ENCODE measurements at regions not wholly inside any gene's neighbourhood (a gene's known extent, or its start where the extent isn't known, plus 50 kb on each side); places are given as distances from the start of the nearest gene placed in this dataset.

- no peak overlapping the region for H3K9ac ChIP-seq (ENCODE audit: insufficient read depth, low read depth, low read length)
- H3K79me2 ChIP-seq (ENCODE audit: insufficient read depth, low read length), result no peaks in the 10 kb centered on the region
- TF ChIP-seq ZNF275 (CRISPR knock-in tag; IDR thresholded peaks at IDR 0.05; ENCODE audit: borderline replicate concordance) (no peak), KMT2A (CRISPR knock-in tag; IDR thresholded peaks at IDR 0.05) (no peak), ATF2 (CRISPR knock-in tag; IDR thresholded peaks at IDR 0.05) (no peak), GABPB1 (CRISPR knock-in tag; IDR thresholded peaks at IDR 0.05) (no peak), ZNF292 (CRISPR knock-in tag; IDR thresholded peaks at IDR 0.05; ENCODE audit: borderline replicate concordance, low read depth) (no peak), SOX13 (IDR thresholded peaks at IDR 0.05) (no peak), SOX13 (CRISPR knock-in tag; conservative IDR thresholded peaks at IDR 0.05 in 1 of 2, IDR thresholded peaks at IDR 0.05 in 1 of 2) (no peak)
- H3K36me3 ChIP-seq (replicated peaks in 1 of 2; ENCODE audit: control insufficient read depth in 1 of 2, insufficient read depth in 2 of 2, low read length in 2 of 2), result no peaks in the 10 kb centered on the region
- H3K4me2 ChIP-seq (ENCODE audit: low read depth, low read length), result no peak overlapping the region
- in situ Hi-C loops (cut with HindIII; ENCODE audit: extremely low pct_ligation_motif_present, low pct_unique_long_range_greater_than_20kb), result no loop called here
- intact Hi-C loops (cut with micrococcal nuclease; ENCODE audit: unreplicated experiment), result no loop called here
- WGBS (ENCODE audit: low lambda C conversion rate), result 7% methylated on average over 2 of the region's 2 CpGs
- no peak overlapping the region for H2AFZ ChIP-seq (ENCODE audit: low read length)
- no peaks in the 10 kb centered on the region for H3K9me3 ChIP-seq (ENCODE audit: low read length)
- no peaks in the 10 kb centered on the region for H3K4me1 ChIP-seq (ENCODE audit: insufficient read depth, low read length)
- no peak overlapping the region for H3K27ac ChIP-seq (ENCODE audit: extremely low read length, insufficient read depth, low read length)
- no TSS peak for BruUV-seq (replicated peaks)
- H4K20me1 ChIP-seq (ENCODE audit: insufficient read depth, low read length), result no peaks in the 10 kb centered on the region
- no peaks in the 10 kb centered on the region for H3K27me3 ChIP-seq (ENCODE audit: control insufficient read depth in 1 of 2, insufficient read depth in 2 of 2, low read length in 2 of 2)
- ChIA-PET CTCF (ENCODE audit: low intra/inter-chr PET ratio, low total read pairs) (no interaction called here), POLR2A (no interaction called here)
- DNase-seq (ENCODE audit: low spot score) (no peak), ATAC-seq (no peak), FAIRE-seq (no peak)
- H3K4me3 ChIP-seq (replicated peaks in 1 of 3; ENCODE audit: insufficient read depth in 1 of 3, low read depth in 2 of 3, low read length in 3 of 3), result no peak overlapping the region
Observed at GRCh38 chrX:117751155-117751554, 365.5 kb downstream of the KLHL13 start.

GRCh38 chrX:117744958-117745357 lies 371.7 kb downstream of the KLHL13 start:
- POLR2A ChIA-PET, result no interaction called here
- H3K4me3 ChIP-seq (replicated peaks in 1 of 3; ENCODE audit: insufficient read depth in 1 of 3, low read depth in 2 of 3, low read length in 3 of 3), result no peak overlapping the region
- FAIRE-seq (no peak), ATAC-seq (no peak), DNase-seq (ENCODE audit: low spot score) (no peak)
- no peak overlapping the region for H3K9ac ChIP-seq (ENCODE audit: insufficient read depth, low read depth, low read length)
- no peaks in the 10 kb centered on the region for H3K79me2 ChIP-seq (ENCODE audit: insufficient read depth, low read length)
- TF ChIP-seq ZNF160 (CRISPR knock-in tag; IDR thresholded peaks at IDR 0.05), result 0 out of 2 replicates have a peak, but pooled peaks have one; percentile 33
- no peak for TF ChIP-seq ZNF235 (CRISPR knock-in tag; IDR thresholded peaks at IDR 0.05; ENCODE audit: borderline replicate concordance)
- H4K20me1 ChIP-seq (ENCODE audit: insufficient read depth, low read length), result no peaks in the 10 kb centered on the region
- intact Hi-C loops (cut with micrococcal nuclease; ENCODE audit: unreplicated experiment), result no loop called here
- no peaks in the 10 kb centered on the region for H3K27me3 ChIP-seq (ENCODE audit: control insufficient read depth in 1 of 2, insufficient read depth in 2 of 2, low read length in 2 of 2)
- no peaks in the 10 kb centered on the region for H3K9me3 ChIP-seq (ENCODE audit: low read length)
- in situ Hi-C loops (cut with HindIII; ENCODE audit: extremely low pct_ligation_motif_present, low pct_unique_long_range_greater_than_20kb), result no loop called here
- no peaks in the 10 kb centered on the region for H3K4me1 ChIP-seq (ENCODE audit: insufficient read depth, low read length)
- no peaks in the 10 kb centered on the region for H3K36me3 ChIP-seq (replicated peaks in 1 of 2; ENCODE audit: control insufficient read depth in 1 of 2, insufficient read depth in 2 of 2, low read length in 2 of 2)
- H2AFZ ChIP-seq (ENCODE audit: low read length), result no peak overlapping the region
- no peak overlapping the region for H3K4me2 ChIP-seq (ENCODE audit: low read depth, low read length)
- BruUV-seq (replicated peaks), result no TSS peak
- CTCF ChIA-PET (ENCODE audit: low intra/inter-chr PET ratio, low total read pairs), result no interaction called here
- H3K27ac ChIP-seq (ENCODE audit: extremely low read length, insufficient read depth, low read length), result no peak overlapping the region

Measured in HepG2 (cell line).